ENCODE measurements at regions not wholly inside any gene's neighbourhood (a gene's known extent, or its start where the extent isn't known, plus 50 kb on each side); places are given as distances from the start of the nearest gene placed in this dataset.

- TF ChIP-seq CTCF (conservative IDR thresholded peaks at IDR 0.05), result no peak
- no peak overlapping the region for H3K9ac ChIP-seq (ENCODE audit: extremely low read depth, low read length, poor library complexity, severe bottlenecking)
- H3K27me3 ChIP-seq (ENCODE audit: control insufficient read depth, insufficient read depth, low read length, poor library complexity, severe bottlenecking), result peaks cover 23% of the 10 kb centered on the region
- 84% methylated on average over 7 to 8 of the region's 9 CpGs for WGBS, 2 experiments (ENCODE audit: insufficient coverage in 1 of 2, insufficient read length in 1 of 2)
- Mint-ChIP-seq H3K9me3 (peaks cover 7% of the 10 kb centered on the region), H3K27ac (no peak overlapping the region), H3K4me1 (no peaks in the 10 kb centered on the region), H3K27me3 (ENCODE audit: insufficient read depth) (peaks cover 32% of the 10 kb centered on the region), H3K36me3 (ENCODE audit: low read depth) (no peaks in the 10 kb centered on the region), H3K4me3 (no peak overlapping the region)
- no peaks in the 10 kb centered on the region for H3K4me1 ChIP-seq (ENCODE audit: control insufficient read depth, insufficient read depth, low read length)
- no peak overlapping the region for H3K4me3 ChIP-seq (ENCODE audit: low read length)
- H3K36me3 ChIP-seq (ENCODE audit: control insufficient read depth, insufficient read depth, low read length), result no peaks in the 10 kb centered on the region
- peaks cover 9% of the 10 kb centered on the region for H3K9me3 ChIP-seq (ENCODE audit: control insufficient read depth, low read length)
- no peak overlapping the region for H3K27ac ChIP-seq (ENCODE audit: low read depth, low read length)
- DNase-seq, result no peak
Measured at GRCh38 chr3:184505076-184505878, 56.3 kb upstream of the EPHB3 start.

GRCh38 chr3:184506561-184506991 lies 55.0 kb upstream of the EPHB3 start:
- Mint-ChIP-seq H3K4me3 (no peak overlapping the region), H3K4me1 (no peaks in the 10 kb centered on the region), H3K27me3 (ENCODE audit: insufficient read depth) (peaks cover 45% of the 10 kb centered on the region), H3K36me3 (ENCODE audit: low read depth) (no peaks in the 10 kb centered on the region), H3K9me3 (peaks cover 7% of the 10 kb centered on the region), H3K27ac (no peak overlapping the region)
- H3K9ac ChIP-seq (ENCODE audit: extremely low read depth, low read length, poor library complexity, severe bottlenecking), result no peak overlapping the region
- H3K9me3 ChIP-seq (ENCODE audit: control insufficient read depth, low read length), result peaks cover 9% of the 10 kb centered on the region
- no peak for TF ChIP-seq CTCF (conservative IDR thresholded peaks at IDR 0.05)
- no peak overlapping the region for H3K4me3 ChIP-seq (ENCODE audit: low read length)
- H3K36me3 ChIP-seq (ENCODE audit: control insufficient read depth, insufficient read depth, low read length), result no peaks in the 10 kb centered on the region
- peaks cover 29% of the 10 kb centered on the region for H3K27me3 ChIP-seq (ENCODE audit: control insufficient read depth, insufficient read depth, low read length, poor library complexity, severe bottlenecking)
- H3K4me1 ChIP-seq (ENCODE audit: control insufficient read depth, insufficient read depth, low read length), result no peaks in the 10 kb centered on the region
- H3K27ac ChIP-seq (ENCODE audit: low read depth, low read length), result no peak overlapping the region
- DNase-seq, result no peak
- WGBS, 2 experiments (ENCODE audit: insufficient coverage in 1 of 2, insufficient read length in 1 of 2), result 80 to 81% methylated on average over 5 to 8 of the region's 8 CpGs

GRCh38 chr3:184508938-184509337 lies 52.6 kb upstream of the EPHB3 start:
- Mint-ChIP-seq H3K36me3 (ENCODE audit: low read depth) (no peaks in the 10 kb centered on the region), H3K9me3 (no peaks in the 10 kb centered on the region), H3K27me3 (ENCODE audit: insufficient read depth) (peaks cover 65% of the 10 kb centered on the region), H3K4me3 (no peak overlapping the region), H3K4me1 (peaks cover 3% of the 10 kb centered on the region), H3K27ac (no peak overlapping the region)
- no peaks in the 10 kb centered on the region for H3K36me3 ChIP-seq (ENCODE audit: control insufficient read depth, insufficient read depth, low read length)
- H3K27me3 ChIP-seq (ENCODE audit: control insufficient read depth, insufficient read depth, low read length, poor library complexity, severe bottlenecking), result peaks cover 52% of the 10 kb centered on the region
- no peak overlapping the region for H3K27ac ChIP-seq (ENCODE audit: low read depth, low read length)
- H3K4me3 ChIP-seq (ENCODE audit: low read length), result no peak overlapping the region
- no peak overlapping the region for H3K9ac ChIP-seq (ENCODE audit: extremely low read depth, low read length, poor library complexity, severe bottlenecking)
- peaks cover under 1% of the 10 kb centered on the region for H3K9me3 ChIP-seq (ENCODE audit: control insufficient read depth, low read length)
- no peak for DNase-seq
- 87 to 91% methylated on average over 5 to 8 of the region's 8 CpGs for WGBS, 2 experiments (ENCODE audit: insufficient coverage in 1 of 2, insufficient read length in 1 of 2)
- H3K4me1 ChIP-seq (ENCODE audit: control insufficient read depth, insufficient read depth, low read length), result no peaks in the 10 kb centered on the region
- no peak for TF ChIP-seq CTCF (conservative IDR thresholded peaks at IDR 0.05)
